Tibial nerve (tissue), 4 donors: ENCODE measurements at regions not wholly inside any gene's neighbourhood (a gene's known extent, or its start where the extent isn't known, plus 50 kb on each side); places are given as distances from the start of the nearest gene placed in this dataset.

Experiments
- DNase-seq, 2 donors: peaks; one replicate each; pipeline ENCODE4 v3.0.0-alpha.2; 2019; ENCODE audit warnings: low spot score in 2 of 2
- H3K27ac ChIP-seq, 4 donors: fragments of 200-600 bp; sonication (generic) in 3 of 4; one replicate each; pipeline ENCODE4 v1.5.1; 2017 to 2019; ENCODE audit warnings: mild to moderate bottlenecking in 1 of 4
- H3K27me3 ChIP-seq, 2 donors: fragments of 200-600 bp; sonication (generic) in 1 of 2; one replicate each; pipeline versions ENCODE4 v1.5.1 to v1.6.0; 2017 to 2019
- H3K36me3 ChIP-seq, 3 donors: fragments of 200-600 bp; sonication (generic); one replicate each; pipeline ENCODE4 v1.5.1; 2018 to 2019
- H3K4me1 ChIP-seq, 4 donors: fragments of 200-600 bp; sonication (generic) in 3 of 4; one replicate each; pipeline ENCODE4 v1.5.1; 2017 to 2019
- H3K4me3 ChIP-seq, 4 donors: fragments of 200-600 bp; sonication (generic) in 3 of 4; one replicate each; pipeline ENCODE4 v1.5.1; 2017 to 2019; ENCODE audit warnings: mild to moderate bottlenecking in 1 of 4, moderate library complexity in 1 of 4
- H3K9me3 ChIP-seq, 4 donors: fragments of 200-600 bp; sonication (generic) in 3 of 4; one replicate each; pipeline ENCODE4 v1.5.1; 2017 to 2019
- CTCF ChIP-seq, 5 experiments: fragments of 200-600 bp in 3 of 5; fragments of 450-650 bp in 2 of 5; sonication (generic) in 3 of 5; IDR thresholded peaks; one replicate each; pipeline ENCODE4 v1.5.1; 2016 to 2019; ENCODE audit warnings: antibody characterized with exemption in 5 of 5, mild to moderate bottlenecking in 3 of 5, moderate library complexity in 2 of 5
- EP300 ChIP-seq, 2 donors: sonication (generic); formaldehyde crosslinking; IDR thresholded peaks; one replicate each; pipeline ENCODE4 v1.6.1; 2017; ENCODE audit warnings: antibody characterized with exemption in 2 of 2, mild to moderate bottlenecking in 1 of 2
- POLR2A ChIP-seq, 2 donors: fragments of 450-650 bp; IDR thresholded peaks; one replicate each; pipeline ENCODE4 v1.6.1; 2017; ENCODE audit warnings: antibody characterized with exemption in 2 of 2, mild to moderate bottlenecking in 2 of 2, moderate library complexity in 2 of 2
- WGBS, 2 donors: methylation state at CpG; one replicate each; pipeline ENCODE4 v1.1.5; 2018; 5-methylcytosine and 5-hydroxymethylcytosine counted together

- no peak overlapping the region for H3K4me3 ChIP-seq
- H3K27ac ChIP-seq: no peak overlapping the region
- no peak for DNase-seq
- no peaks in the 10 kb centered on the region for H3K36me3 ChIP-seq
- no peaks in the 10 kb centered on the region for H3K9me3 ChIP-seq
- TF ChIP-seq EP300 (IDR thresholded peaks at IDR 0.05) (no peak), POLR2A (IDR thresholded peaks at IDR 0.05) (no peak), CTCF (IDR thresholded peaks at IDR 0.05) (no peak)
- H3K27me3 ChIP-seq: no peaks in the 10 kb centered on the region
- WGBS, 2 donors: 76 to 90% methylated on average over 4 of the region's 4 CpGs
- H3K4me1 ChIP-seq: peaks cover 0 to 14% (median 0%) of the 10 kb centered on the region in 4 donors
Observed at GRCh38 chr4:81684352-81684751, 212.6 kb upstream of the RASGEF1B start.

GRCh38 chr4:81682492-81682891 lies 210.8 kb upstream of the RASGEF1B start:
- no peak for DNase-seq
- Histone ChIP-seq H3K27me3 (no peaks in the 10 kb centered on the region), H3K4me3 (no peak overlapping the region), H3K27ac (no peak overlapping the region), H3K9me3 (no peaks in the 10 kb centered on the region), H3K4me1 (peaks cover 0 to 14% (median 0%) of the 10 kb centered on the region in 4 donors), H3K36me3 (no peaks in the 10 kb centered on the region)
- TF ChIP-seq CTCF (IDR thresholded peaks at IDR 0.05): no peak
- TF ChIP-seq POLR2A (IDR thresholded peaks at IDR 0.05): no peak
- no peak for TF ChIP-seq EP300 (IDR thresholded peaks at IDR 0.05)
- 75 to 85% methylated on average over 6 of the region's 6 CpGs for WGBS, 2 donors

GRCh38 chr4:81679315-81679714 lies 207.6 kb upstream of the RASGEF1B start:
- 84 to 87% methylated on average over 3 of the region's 3 CpGs for WGBS, 2 donors
- TF ChIP-seq EP300 (IDR thresholded peaks at IDR 0.05) (no peak), POLR2A (IDR thresholded peaks at IDR 0.05) (no peak), CTCF (IDR thresholded peaks at IDR 0.05) (no peak)
- no peak overlapping the region for H3K27ac ChIP-seq
- DNase-seq: no peak
- no peaks in the 10 kb centered on the region for H3K36me3 ChIP-seq
- H3K4me3 ChIP-seq: no peak overlapping the region
- peaks cover 0 to 8% (median 0%) of the 10 kb centered on the region in 4 donors for H3K4me1 ChIP-seq
- H3K27me3 ChIP-seq: no peaks in the 10 kb centered on the region
- no peaks in the 10 kb centered on the region for H3K9me3 ChIP-seq

GRCh38 chr4:81678801-81679200 lies 207.1 kb upstream of the RASGEF1B start:
- Histone ChIP-seq H3K27ac (no peak overlapping the region), H3K9me3 (no peaks in the 10 kb centered on the region), H3K36me3 (no peaks in the 10 kb centered on the region), H3K27me3 (no peaks in the 10 kb centered on the region), H3K4me1 (peaks cover 0 to 6% (median 0%) of the 10 kb centered on the region in 4 donors), H3K4me3 (no peak overlapping the region)
- 82 to 88% methylated on average over 3 of the region's 3 CpGs for WGBS, 2 donors
- no peak for TF ChIP-seq CTCF (IDR thresholded peaks at IDR 0.05)
- TF ChIP-seq POLR2A (IDR thresholded peaks at IDR 0.05): no peak
- TF ChIP-seq EP300 (IDR thresholded peaks at IDR 0.05): no peak
- no peak for DNase-seq

- no peak overlapping the region for H3K27ac ChIP-seq
Observed at GRCh38 chr4:81676537-81676936, 204.8 kb upstream of the RASGEF1B start.

More at GRCh38 chr4:81676537-81676936, 204.8 kb upstream of the RASGEF1B start:
- Histone ChIP-seq H3K36me3 (no peaks in the 10 kb centered on the region), H3K27me3 (no peaks in the 10 kb centered on the region), H3K4me1 (peaks cover 0 to 6% (median 0%) of the 10 kb centered on the region in 4 donors), H3K4me3 (no peak overlapping the region), H3K9me3 (no peaks in the 10 kb centered on the region)
- 56 to 80% methylated on average over 5 of the region's 5 CpGs for WGBS, 2 donors
- DNase-seq: no peak
- TF ChIP-seq EP300 (IDR thresholded peaks at IDR 0.05) (no peak), CTCF (IDR thresholded peaks at IDR 0.05) (no peak), POLR2A (IDR thresholded peaks at IDR 0.05) (no peak)
